Putamen (tissue), 1 donor: ENCODE measurements at regions not wholly inside any gene's neighbourhood (a gene's known extent, or its start where the extent isn't known, plus 50 kb on each side); places are given as distances from the start of the nearest gene placed in this dataset.

Source experiments
- DNase-seq: peaks from one replicate; pipeline ENCODE4 v3.0.0-alpha.2; 2016; ENCODE audit warnings: low spot score

DNA sequence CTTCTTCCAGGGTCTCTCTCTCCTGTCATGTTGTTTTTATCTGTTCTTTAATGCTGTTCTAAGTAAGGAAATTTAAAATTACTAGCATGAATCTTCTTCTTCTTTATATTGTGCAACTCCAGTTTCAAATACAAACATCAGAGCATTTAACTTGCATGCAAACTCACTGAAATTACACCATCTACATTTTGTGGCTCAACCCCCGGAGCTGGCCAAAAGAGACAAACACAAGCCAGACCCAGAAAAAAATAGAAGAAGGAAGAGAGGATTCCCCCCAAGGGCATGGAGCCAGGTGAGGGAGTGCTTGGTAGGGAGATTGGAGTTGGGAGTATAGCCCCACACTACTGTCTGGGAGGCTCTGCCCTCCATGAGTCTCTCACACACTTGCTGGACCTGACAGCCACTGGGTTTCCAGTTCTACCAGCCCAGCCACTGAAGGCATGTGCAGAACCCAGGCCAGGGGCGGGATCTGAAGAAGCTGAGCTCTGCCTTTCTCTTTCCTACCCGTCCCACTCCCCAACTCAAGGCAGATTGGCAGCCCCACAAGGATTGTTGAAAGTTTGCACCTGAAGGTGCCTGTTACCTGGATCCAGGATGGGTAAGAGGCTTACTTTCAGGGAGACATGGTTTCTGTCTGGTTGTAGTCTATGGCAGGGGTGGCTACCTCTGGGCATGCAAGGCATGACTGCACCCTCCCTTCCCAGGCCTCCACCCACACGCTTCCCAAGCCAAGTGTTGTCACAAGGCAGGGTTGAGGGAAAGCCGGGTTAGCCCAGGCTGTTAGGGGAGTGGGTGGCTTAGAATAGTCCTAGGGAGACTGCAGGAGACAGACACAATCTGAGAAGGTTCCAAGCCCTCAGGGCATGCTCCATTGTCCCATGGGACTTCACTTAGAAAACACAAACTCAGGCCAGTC is 297.2 kb downstream of the TGFB2 start:
- no peak for DNase-seq

DNA sequence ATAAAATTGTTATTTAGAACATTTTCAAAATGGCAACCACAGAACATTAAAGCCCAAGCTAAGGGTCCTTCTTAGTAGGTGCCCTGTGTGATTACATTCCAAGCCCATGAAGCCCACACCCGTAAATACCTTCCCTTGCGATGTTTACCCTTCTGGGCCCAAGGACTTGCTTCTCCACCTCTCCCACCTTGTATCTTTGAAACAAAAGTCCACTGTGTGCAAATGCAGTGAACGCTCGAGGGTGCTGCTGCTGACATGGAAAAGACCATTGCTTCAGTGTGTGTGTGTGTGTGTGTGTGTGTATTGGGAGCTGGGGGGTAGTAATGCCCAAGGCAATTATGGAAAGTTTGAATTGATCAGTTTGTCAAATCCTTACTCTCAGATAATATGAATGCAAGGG is 298.1 kb downstream of the TGFB2 start:
- DNase-seq: no peak

DNA sequence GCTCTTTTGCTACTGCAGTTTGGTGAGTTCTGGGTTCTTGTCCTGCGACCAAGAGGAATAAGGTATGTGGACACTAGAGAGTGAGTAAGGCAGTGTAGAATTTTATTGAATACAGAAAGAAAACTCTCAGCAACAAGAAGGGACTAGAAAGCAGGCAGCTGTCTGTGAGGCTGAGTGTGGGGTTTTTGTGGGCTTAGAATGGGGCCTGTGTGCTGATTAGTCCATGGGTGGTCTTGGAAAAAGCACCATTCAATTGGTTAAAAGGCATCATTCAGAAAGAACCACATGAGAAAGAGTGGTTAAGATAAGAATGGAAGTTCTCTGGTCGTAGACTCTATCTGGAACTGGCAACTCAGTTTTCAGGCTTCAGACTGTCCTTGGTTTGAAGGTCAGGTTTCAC is 298.8 kb downstream of the TGFB2 start:
- DNase-seq: no peak

- DNase-seq: no peak
Measured at GRCh38 chr1:218646288-218646687, 301.2 kb downstream of the TGFB2 start.

GRCh38 chr1:218656301-218657037 is 311.3 kb downstream of the TGFB2 start:
- no peak for DNase-seq

- DNase-seq: no peak
Measured at GRCh38 chr1:218658269-218658668, 313.1 kb downstream of the TGFB2 start.

DNA sequence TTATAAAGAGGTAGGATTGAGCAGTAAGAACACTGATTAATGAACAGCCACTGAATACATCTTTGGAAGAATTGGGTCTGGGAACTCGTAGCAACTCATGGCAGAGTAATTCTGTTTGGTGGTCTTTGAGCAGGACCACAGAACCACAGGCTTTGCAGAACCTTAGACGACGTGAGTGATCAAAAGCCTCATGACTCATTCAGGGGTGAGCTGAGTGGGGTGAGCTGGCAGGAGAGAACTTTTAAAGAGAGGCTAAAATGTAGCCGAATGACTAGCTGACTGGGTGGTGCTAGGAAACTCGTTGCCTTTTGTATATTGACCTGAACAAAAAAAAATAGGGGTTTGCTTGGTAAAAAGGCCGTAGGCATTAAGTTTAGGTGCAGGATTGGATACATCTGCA is 313.8 kb downstream of the TGFB2 start:
- DNase-seq: no peak

DNA sequence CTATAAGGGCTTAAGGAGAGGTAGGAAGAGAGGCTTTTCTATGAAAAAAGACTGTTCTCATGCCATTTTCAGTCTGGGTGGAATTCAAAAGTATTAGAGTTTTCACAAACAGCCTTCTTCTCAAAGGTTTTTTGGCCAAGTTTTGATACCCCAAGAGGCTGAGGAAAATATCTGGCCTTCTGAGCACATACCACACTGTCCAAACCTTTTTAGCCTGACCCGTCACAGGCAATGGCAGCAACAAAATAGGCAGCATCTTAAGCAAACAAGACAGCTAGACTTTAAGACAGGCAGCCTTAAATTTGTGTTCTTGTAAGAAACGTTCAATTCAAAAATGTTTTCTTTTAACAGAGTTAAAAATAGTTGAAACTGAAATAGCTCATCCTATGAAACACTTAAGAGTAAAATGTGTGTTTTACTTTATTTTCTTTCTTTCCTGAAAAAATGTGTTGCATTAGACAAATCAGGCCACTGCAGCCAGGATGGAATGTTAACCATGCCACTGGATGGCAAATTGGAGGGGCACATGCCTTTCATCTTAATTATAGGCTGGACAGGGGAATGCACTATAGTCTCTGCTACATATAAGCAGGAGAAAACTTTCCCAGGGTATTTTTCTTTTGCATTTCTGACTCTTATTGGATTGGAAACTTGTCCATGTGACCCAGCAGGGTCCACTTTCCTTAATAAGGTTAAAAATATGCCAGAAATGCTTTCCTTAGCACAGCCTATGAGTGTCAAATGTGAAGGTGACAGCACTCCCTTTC is 315.0 kb downstream of the TGFB2 start:
- no peak for DNase-seq

DNA sequence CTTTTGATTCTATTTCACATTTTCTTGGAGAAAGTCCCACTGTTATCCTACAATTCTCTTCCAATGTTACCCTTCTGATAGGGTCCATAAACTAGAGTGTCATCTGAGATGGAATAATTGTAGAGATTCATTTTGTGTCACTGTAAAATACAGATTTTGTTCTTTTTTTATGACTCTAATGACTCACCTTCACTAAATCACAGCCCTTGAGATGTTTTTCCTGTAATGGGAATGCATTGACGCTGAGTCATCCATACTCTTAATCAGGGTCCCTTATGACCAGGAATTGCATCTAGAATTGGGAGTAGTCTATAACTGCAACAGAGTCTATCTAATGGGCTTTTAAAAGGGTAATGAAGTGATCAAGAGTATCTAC is 315.5 kb downstream of the TGFB2 start:
- DNase-seq: no peak

GRCh38 chr1:218661411-218661810 is 316.3 kb downstream of the TGFB2 start:
- no peak for DNase-seq

- no peak for DNase-seq
Measured at GRCh38 chr1:218664385-218665170, 319.4 kb downstream of the TGFB2 start.

GRCh38 chr1:218665221-218665620 is 320.1 kb downstream of the TGFB2 start:
- DNase-seq: peak; percentile 50

DNA sequence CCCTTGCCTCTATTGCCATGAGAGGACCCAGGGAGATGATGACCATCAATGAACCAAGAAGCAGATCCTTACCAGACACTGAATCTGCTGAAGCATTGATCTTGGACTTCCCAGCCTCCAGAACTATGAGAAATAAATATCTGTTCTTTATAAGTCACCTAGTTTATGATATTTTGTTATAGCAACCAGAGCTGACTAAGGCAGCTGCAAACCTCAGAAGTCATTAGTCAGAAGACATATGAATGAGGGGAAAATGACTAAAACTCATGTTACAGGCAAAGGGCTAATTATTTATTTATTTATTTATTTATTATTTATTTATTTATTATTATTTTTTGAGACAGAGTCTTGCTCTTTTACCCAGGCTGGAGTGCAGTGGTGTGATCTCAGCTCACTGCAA is 321.1 kb downstream of the TGFB2 start:
- DNase-seq: no peak

DNA sequence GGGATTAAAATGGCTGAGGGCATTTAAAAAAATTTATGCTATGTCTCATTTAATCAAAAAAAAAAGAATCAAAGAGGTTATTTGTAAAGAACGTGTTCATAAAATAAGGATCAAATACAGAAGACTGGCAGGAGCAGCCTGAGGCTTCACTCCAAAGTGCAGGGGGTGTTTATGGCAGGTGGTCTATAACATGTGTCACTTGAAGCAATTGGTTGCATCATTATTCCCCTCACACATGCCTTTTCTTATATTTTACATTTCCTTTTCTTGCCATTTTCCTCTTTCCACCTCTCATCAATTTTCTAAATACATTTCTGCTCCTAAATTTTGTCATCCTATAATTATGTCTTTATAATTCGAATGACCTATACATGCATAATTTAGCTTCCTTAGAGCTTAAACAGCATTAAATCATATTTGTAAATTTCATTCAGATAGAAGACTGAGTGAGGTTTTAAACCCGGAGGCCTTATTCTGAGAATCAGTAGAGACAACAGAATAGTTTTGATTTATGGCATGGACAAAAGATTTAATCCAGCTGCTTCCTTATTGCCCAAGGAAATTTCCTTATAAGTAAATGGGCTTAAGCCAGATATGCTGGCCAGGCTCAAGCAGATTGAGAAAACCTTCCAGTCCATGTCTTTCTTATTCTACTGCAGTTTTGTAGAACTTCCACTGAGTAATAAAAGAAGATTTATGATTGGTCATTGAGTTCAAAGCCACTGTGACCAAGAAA is 322.8 kb downstream of the TGFB2 start:
- DNase-seq: no peak

GRCh38 chr1:218669431-218669830 is 324.3 kb downstream of the TGFB2 start:
- no peak for DNase-seq

- no peak for DNase-seq
Measured at GRCh38 chr1:218670875-218671274, 325.7 kb downstream of the TGFB2 start.

DNA sequence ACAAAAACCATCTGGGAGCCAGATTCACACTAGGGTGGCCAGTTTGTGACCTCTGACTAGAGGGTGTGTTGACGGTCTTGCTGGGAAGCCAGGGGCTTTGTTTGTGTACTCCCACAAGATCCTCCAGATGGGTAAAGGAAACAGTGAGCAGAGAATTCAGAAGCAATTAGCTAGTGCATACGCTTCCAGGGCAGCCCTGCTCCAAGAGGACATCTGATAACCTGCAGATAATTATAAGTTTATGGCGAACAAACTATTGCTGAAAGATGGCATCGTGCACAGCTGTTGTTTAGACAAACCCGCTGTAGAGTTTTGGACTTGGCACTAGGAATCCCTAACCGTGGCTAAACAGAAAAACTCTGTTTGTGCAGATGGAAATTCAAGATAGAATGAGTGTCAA is 326.4 kb downstream of the TGFB2 start:
- no peak for DNase-seq

DNA sequence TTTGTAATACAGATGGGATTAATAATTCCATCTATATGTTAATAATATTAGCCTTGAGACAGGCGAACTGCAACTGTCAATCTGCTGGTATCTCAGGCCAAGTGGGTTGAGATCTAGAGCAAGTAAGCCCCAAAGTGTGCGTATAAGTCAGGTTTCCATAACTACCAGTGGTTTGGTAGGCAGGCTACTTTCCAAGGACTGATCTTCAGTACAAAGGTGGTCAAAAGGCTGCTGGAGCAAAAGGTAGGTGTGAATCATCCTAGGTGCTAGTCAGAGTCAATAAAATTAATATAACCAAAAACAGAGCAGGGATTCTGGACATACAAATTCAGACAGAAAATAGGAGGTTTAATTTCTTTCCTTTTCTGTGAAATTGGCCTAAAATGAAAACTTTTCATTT is 328.0 kb downstream of the TGFB2 start:
- no peak for DNase-seq

GRCh38 chr1:218674280-218674773 is 329.2 kb downstream of the TGFB2 start:
- no peak for DNase-seq

DNA sequence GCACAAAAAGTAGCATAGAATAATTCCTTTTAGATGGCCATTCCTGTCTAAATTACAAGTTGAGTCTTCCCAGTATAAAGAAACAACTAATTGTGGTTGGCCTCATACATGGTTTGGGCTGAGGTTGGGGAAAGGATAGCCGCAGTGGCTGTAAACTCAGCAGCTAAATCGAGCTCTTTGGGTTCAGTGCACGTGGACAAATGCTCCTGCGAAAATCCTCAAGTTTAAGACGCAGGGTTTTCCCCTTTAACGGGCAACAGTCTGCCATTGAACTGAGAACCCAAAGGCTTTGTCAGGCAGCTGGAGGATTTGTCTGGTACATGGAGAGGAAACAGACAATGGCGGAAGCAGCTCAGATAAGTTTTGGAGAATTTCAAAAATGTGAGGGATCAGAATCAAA is 331.9 kb downstream of the TGFB2 start:
- DNase-seq: no peak

GRCh38 chr1:218679391-218679790 is 334.3 kb downstream of the TGFB2 start:
- DNase-seq: no peak
